SK-N-SH (cell line): ENCODE measurements at regions not wholly inside any gene's neighbourhood (a gene's known extent, or its start where the extent isn't known, plus 50 kb on each side); places are given as distances from the start of the nearest gene placed in this dataset.

ENCODE experiments used
- FOXM1 ChIP-seq: IDR thresholded peaks from 2 replicates; pipeline ENCODE4 v1.4.0; 2012; ENCODE audit warnings: low read depth, mild to moderate bottlenecking
- SIN3A ChIP-seq: IDR thresholded peaks from 2 replicates; pipeline ENCODE4 v1.6.1; 2012; ENCODE audit warnings: low read depth, mild to moderate bottlenecking, low read length, moderate library complexity, borderline replicate concordance
- TF ChIP-seq, protein P1 (sequence below): fragments of 200-600 bp; sonication (generic); IDR thresholded peaks from 2 replicates; pipeline ENCODE4 v1.6.1; 2017; ENCODE audit warnings: antibody characterized with exemption, mild to moderate bottlenecking, moderate library complexity

DNA sequence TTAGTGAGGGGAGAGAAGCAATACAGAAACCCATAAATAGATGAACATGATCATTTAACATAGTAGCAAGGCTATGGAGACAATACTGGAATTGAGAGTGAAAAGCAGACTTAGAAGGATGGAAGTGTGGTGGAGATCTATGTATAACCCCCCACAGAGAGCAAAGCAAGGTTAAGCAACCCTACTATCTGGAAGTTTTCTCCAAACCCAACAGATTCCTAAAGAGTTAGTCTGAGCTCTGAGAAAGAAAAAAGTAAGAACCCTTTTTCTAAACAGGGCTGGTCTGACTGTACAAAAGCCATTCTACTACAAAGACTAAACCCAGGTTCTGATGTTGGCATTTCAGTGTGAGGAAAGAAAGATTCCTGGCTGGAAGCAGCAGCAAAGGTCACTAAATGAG, 153.2 kb downstream of the WNT5A start:
- TF ChIP-seq FOXM1 (no peak), SIN3A (no peak)
- TF ChIP-seq, protein P1, sequence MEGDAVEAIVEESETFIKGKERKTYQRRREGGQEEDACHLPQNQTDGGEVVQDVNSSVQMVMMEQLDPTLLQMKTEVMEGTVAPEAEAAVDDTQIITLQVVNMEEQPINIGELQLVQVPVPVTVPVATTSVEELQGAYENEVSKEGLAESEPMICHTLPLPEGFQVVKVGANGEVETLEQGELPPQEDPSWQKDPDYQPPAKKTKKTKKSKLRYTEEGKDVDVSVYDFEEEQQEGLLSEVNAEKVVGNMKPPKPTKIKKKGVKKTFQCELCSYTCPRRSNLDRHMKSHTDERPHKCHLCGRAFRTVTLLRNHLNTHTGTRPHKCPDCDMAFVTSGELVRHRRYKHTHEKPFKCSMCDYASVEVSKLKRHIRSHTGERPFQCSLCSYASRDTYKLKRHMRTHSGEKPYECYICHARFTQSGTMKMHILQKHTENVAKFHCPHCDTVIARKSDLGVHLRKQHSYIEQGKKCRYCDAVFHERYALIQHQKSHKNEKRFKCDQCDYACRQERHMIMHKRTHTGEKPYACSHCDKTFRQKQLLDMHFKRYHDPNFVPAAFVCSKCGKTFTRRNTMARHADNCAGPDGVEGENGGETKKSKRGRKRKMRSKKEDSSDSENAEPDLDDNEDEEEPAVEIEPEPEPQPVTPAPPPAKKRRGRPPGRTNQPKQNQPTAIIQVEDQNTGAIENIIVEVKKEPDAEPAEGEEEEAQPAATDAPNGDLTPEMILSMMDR, result no peak
